SU-DHL-6 (cell line): ENCODE measurements at regions not wholly inside any gene's neighbourhood (a gene's known extent, or its start where the extent isn't known, plus 50 kb on each side); places are given as distances from the start of the nearest gene placed in this dataset.

Experiments used
- H2AFZ ChIP-seq: fragments of 200-600 bp; sonication (generic); 2 replicates; pipeline ENCODE4 v1.6.1; 2014; ENCODE audit warnings: low read depth, mild to moderate bottlenecking, moderate library complexity, mixed read lengths, antibody characterized with exemption, low read length; ENCODE audit not compliant: severe bottlenecking
- H3F3A ChIP-seq: fragments of 200-600 bp; shearing (Covaris generic); 2 replicates; pipeline ENCODE4 v1.6.0; 2016; ENCODE audit warnings: antibody characterized with exemption, mild to moderate bottlenecking; ENCODE audit not compliant: insufficient read depth
- H3K27ac ChIP-seq: fragments of 200-600 bp; sonication (generic); 2 replicates; pipeline ENCODE4 v1.5.1; 2016; ENCODE audit warnings: low read depth, mild to moderate bottlenecking, low read length, moderate library complexity, mixed read lengths
- H3K27me3 ChIP-seq: fragments of 200-600 bp; sonication (generic), shearing (Covaris generic); 2 replicates; pipeline ENCODE4 v1.6.0; 2014; ENCODE audit warnings: mild to moderate bottlenecking, low read length
- H3K36me3 ChIP-seq: fragments of 200-600 bp; sonication (generic); 2 replicates; pipeline ENCODE4 v1.6.1; 2014; ENCODE audit warnings: mild to moderate bottlenecking, low read length, mixed read lengths
- H3K4me2 ChIP-seq: fragments of 300-600, 200-600 bp; shearing (Covaris generic), sonication (generic); 2 replicates; pipeline ENCODE4 v1.6.0; 2014; ENCODE audit warnings: low read length, low read depth, mild to moderate bottlenecking; ENCODE audit not compliant: poor library complexity, severe bottlenecking
- H3K4me3 ChIP-seq: fragments of 200-600 bp; sonication (generic); 2 replicates; pipeline ENCODE4 v1.5.1; 2014; ENCODE audit warnings: antibody characterized with exemption, low read length, mild to moderate bottlenecking, mixed read lengths; ENCODE audit not compliant: insufficient read depth, poor library complexity, severe bottlenecking
- H3K79me2 ChIP-seq: fragments of 200-600 bp; sonication (generic); 2 replicates; pipeline ENCODE4 v1.6.1; 2014; ENCODE audit warnings: mild to moderate bottlenecking, low read length, moderate library complexity; ENCODE audit not compliant: insufficient read depth
- H3K9ac ChIP-seq: fragments of 200-600 bp; sonication (generic); 2 replicates; pipeline ENCODE4 v1.7.0; 2014; ENCODE audit warnings: mild to moderate bottlenecking, low read length
- H3K9me2 ChIP-seq: fragments of 200-600 bp; sonication (generic); replicated peaks from 2 replicates; pipeline ENCODE4 v1.6.1; 2014; ENCODE audit warnings: low read length; ENCODE audit not compliant: insufficient read depth
- H3K9me3 ChIP-seq: fragments of 200-600 bp; sonication (generic); 2 replicates; pipeline ENCODE4 v1.6.1; 2014; ENCODE audit warnings: low read length, mixed read lengths; ENCODE audit not compliant: insufficient read depth
- H4K20me1 ChIP-seq: fragments of 200-600 bp; sonication (generic); 2 replicates; pipeline ENCODE4 v1.6.1; 2014; ENCODE audit warnings: low read depth, mild to moderate bottlenecking, antibody characterized with exemption, low read length, moderate library complexity, mixed read lengths
- EZH2phosphoT487 ChIP-seq: fragments of 200-600 bp; sonication (generic), shearing (Covaris generic); conservative IDR thresholded peaks from 2 replicates; pipeline ENCODE4 v1.6.1; 2018; ENCODE audit warnings: mild to moderate bottlenecking, antibody characterized with exemption, low read length, moderate library complexity, mixed read lengths
- TF ChIP-seq, protein P1 (sequence below): fragments of 200-600 bp; sonication (generic); IDR thresholded peaks from one replicate; pipeline ENCODE4 v1.5.1; 2017; ENCODE audit warnings: antibody characterized with exemption, mild to moderate bottlenecking, low read length, moderate library complexity; ENCODE audit not compliant: insufficient read depth, poor library complexity, severe bottlenecking

DNA sequence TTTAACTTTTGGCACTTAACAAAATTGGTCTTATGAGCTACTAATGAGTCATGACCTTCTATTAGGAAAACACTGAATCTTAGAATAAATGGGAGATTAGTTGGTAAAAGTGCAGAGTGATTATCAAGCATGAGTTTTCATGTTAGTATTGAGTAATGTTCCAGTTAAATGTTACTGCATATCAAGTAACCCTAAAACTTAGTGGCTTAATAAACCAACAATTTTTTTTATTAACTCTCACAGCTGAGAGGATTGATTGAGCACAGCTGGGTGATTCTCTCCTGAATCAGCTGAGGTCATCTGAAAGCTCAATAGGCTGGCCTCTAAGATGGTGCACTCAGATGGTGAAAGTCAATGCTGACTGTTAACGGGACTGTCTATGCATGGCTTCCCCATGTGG lies 248.6 kb downstream of the BCL11B start:
- H3K27ac ChIP-seq, result no peak overlapping the region
- H3K9ac ChIP-seq, result no peak overlapping the region
- no peak overlapping the region for H2AFZ ChIP-seq
- no peak overlapping the region for H3K4me3 ChIP-seq
- H4K20me1 ChIP-seq, result no peaks in the 10 kb centered on the region
- no peak for TF ChIP-seq EZH2phosphoT487
- TF ChIP-seq, protein P1, sequence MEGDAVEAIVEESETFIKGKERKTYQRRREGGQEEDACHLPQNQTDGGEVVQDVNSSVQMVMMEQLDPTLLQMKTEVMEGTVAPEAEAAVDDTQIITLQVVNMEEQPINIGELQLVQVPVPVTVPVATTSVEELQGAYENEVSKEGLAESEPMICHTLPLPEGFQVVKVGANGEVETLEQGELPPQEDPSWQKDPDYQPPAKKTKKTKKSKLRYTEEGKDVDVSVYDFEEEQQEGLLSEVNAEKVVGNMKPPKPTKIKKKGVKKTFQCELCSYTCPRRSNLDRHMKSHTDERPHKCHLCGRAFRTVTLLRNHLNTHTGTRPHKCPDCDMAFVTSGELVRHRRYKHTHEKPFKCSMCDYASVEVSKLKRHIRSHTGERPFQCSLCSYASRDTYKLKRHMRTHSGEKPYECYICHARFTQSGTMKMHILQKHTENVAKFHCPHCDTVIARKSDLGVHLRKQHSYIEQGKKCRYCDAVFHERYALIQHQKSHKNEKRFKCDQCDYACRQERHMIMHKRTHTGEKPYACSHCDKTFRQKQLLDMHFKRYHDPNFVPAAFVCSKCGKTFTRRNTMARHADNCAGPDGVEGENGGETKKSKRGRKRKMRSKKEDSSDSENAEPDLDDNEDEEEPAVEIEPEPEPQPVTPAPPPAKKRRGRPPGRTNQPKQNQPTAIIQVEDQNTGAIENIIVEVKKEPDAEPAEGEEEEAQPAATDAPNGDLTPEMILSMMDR, result no peak
- no peaks in the 10 kb centered on the region for H3K9me3 ChIP-seq
- no peaks in the 10 kb centered on the region for H3K9me2 ChIP-seq
- H3K4me2 ChIP-seq, result no peak overlapping the region
- no peaks in the 10 kb centered on the region for H3K27me3 ChIP-seq
- no peaks in the 10 kb centered on the region for H3K36me3 ChIP-seq
- H3F3A ChIP-seq, result no peaks in the 10 kb centered on the region
- no peaks in the 10 kb centered on the region for H3K79me2 ChIP-seq

- Histone ChIP-seq H4K20me1 (no peaks in the 10 kb centered on the region), H3K9ac (no peak overlapping the region), H3K79me2 (no peaks in the 10 kb centered on the region), H3K4me2 (no peak overlapping the region), H2AFZ (no peak overlapping the region), H3K27ac (no peak overlapping the region), H3K27me3 (no peaks in the 10 kb centered on the region), H3F3A (no peaks in the 10 kb centered on the region), H3K4me3 (no peak overlapping the region), H3K36me3 (no peaks in the 10 kb centered on the region), H3K9me3 (no peaks in the 10 kb centered on the region), H3K9me2 (no peaks in the 10 kb centered on the region)
- no peak for TF ChIP-seq EZH2phosphoT487
- TF ChIP-seq, protein P1, result no peak
Observed at GRCh38 chr14:99024926-99025325, 247.1 kb downstream of the BCL11B start.

- Histone ChIP-seq H2AFZ (no peak overlapping the region), H3K9me2 (no peaks in the 10 kb centered on the region), H3K4me2 (no peak overlapping the region), H3K9ac (no peak overlapping the region), H3K27ac (no peak overlapping the region), H3K9me3 (no peaks in the 10 kb centered on the region), H3K36me3 (no peaks in the 10 kb centered on the region), H3K79me2 (no peaks in the 10 kb centered on the region), H4K20me1 (no peaks in the 10 kb centered on the region), H3F3A (no peaks in the 10 kb centered on the region), H3K4me3 (no peak overlapping the region), H3K27me3 (no peaks in the 10 kb centered on the region)
- TF ChIP-seq, protein P1, result no peak
- no peak for TF ChIP-seq EZH2phosphoT487
Observed at GRCh38 chr14:99025418-99025817, 246.6 kb downstream of the BCL11B start.

DNA sequence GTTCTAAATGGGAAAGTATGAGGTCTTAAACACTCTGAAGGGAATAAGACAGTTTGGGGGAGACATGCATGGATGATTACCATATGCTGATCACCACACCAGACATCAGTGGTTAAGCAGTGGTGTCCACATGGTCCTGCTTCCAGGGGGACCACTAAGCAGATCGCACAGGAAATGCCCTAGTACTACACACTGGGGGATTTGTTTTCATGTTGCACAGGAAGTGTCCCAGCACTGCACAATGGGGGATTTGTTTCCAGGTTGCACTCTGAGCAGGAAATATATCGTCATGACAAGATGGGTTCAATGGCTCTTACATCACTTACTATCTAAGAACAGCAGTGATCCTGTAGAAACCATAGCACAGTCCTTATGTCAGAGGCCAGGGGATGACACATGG lies 245.5 kb downstream of the BCL11B start:
- H3K4me2 ChIP-seq, result no peak overlapping the region

More for the DNA sequence above, 245.5 kb downstream of the BCL11B start:
- no peaks in the 10 kb centered on the region for H3F3A ChIP-seq
- H3K9ac ChIP-seq, result no peak overlapping the region
- no peaks in the 10 kb centered on the region for H3K36me3 ChIP-seq
- H3K79me2 ChIP-seq, result no peaks in the 10 kb centered on the region
- H3K9me3 ChIP-seq, result no peaks in the 10 kb centered on the region
- no peaks in the 10 kb centered on the region for H3K9me2 ChIP-seq
- no peak overlapping the region for H2AFZ ChIP-seq
- no peak overlapping the region for H3K27ac ChIP-seq
- H4K20me1 ChIP-seq, result no peaks in the 10 kb centered on the region
- H3K27me3 ChIP-seq, result no peaks in the 10 kb centered on the region
- TF ChIP-seq EZH2phosphoT487, result no peak
- TF ChIP-seq, protein P1, result no peak
- no peak overlapping the region for H3K4me3 ChIP-seq
